H1 (cell line): ENCODE measurements at regions not wholly inside any gene's neighbourhood (a gene's known extent, or its start where the extent isn't known, plus 50 kb on each side); places are given as distances from the start of the nearest gene placed in this dataset.

Experiments used
- ASH2L ChIP-seq: fragments of 200-600, 300-600 bp; sonication (generic); IDR thresholded peaks from one replicate; pipeline ENCODE4 v1.7.1; 2017; ENCODE audit warnings: low read length
- CTCF ChIP-seq, 3 experiments: IDR thresholded peaks; 1 replicate in 2 of 3; 2 replicates in 1 of 3; pipeline versions ENCODE4 v1.5.1 to v1.6.1; 2011; ENCODE audit warnings: low read length in 3 of 3, mild to moderate bottlenecking in 3 of 3, inconsistent platforms in 2 of 3, low read depth in 1 of 3, moderate library complexity in 1 of 3; ENCODE audit not compliant: insufficient read depth in 1 of 3; ENCODE audit errors: control extremely low read depth in 1 of 3
- E2F6 ChIP-seq: IDR thresholded peaks from 2 replicates; pipeline ENCODE4 v1.6.1; 2012; ENCODE audit warnings: inconsistent platforms
- EP300 ChIP-seq, 2 experiments: IDR thresholded peaks; 1 replicate in 1 of 2; 2 replicates in 1 of 2; pipeline ENCODE4 v1.6.1; 2011 to 2012; ENCODE audit warnings: low read depth in 2 of 2, low read length in 2 of 2, mild to moderate bottlenecking in 2 of 2, borderline replicate concordance in 1 of 2, inconsistent platforms in 1 of 2, moderate library complexity in 1 of 2
- FOSL1 ChIP-seq: IDR thresholded peaks from 2 replicates; pipeline ENCODE4 v1.6.1; 2011; ENCODE audit warnings: mild to moderate bottlenecking, low read depth, low read length, moderate library complexity; ENCODE audit not compliant: insufficient read depth
- HDAC6 ChIP-seq: IDR thresholded peaks from one replicate; pipeline ENCODE4 v1.7.1; 2012; ENCODE audit warnings: low read depth, mild to moderate bottlenecking, inconsistent platforms, low read length, moderate library complexity
- POLR2A ChIP-seq, 2 experiments: IDR thresholded peaks; 1 replicate in 1 of 2; 2 replicates in 1 of 2; pipeline ENCODE4 v1.6.1; 2011; ENCODE audit warnings: low read depth in 2 of 2, low read length in 2 of 2, mild to moderate bottlenecking in 2 of 2; ENCODE audit errors: control extremely low read depth in 1 of 2
- SP4 ChIP-seq: IDR thresholded peaks from 2 replicates; pipeline ENCODE4 v1.6.1; 2012; ENCODE audit warnings: low read length, inconsistent platforms
- TBP ChIP-seq: IDR thresholded peaks from 2 replicates; pipeline ENCODE4 v1.6.1; 2011; ENCODE audit warnings: low read depth, low read length, improper control_type of control experiment
- ZNF274 ChIP-seq: IDR thresholded peaks from 2 replicates; pipeline ENCODE4 v1.7.0; 2012; ENCODE audit warnings: low read length, borderline replicate concordance; ENCODE audit errors: extremely low read depth

- TF ChIP-seq E2F6 (no peak), POLR2A (IDR thresholded peaks at IDR 0.05; ENCODE audit: control extremely low read depth in 1 of 2, low read depth in 2 of 2, low read length in 2 of 2) (no peak), ASH2L (no peak), ZNF274 (no peak), HDAC6 (no peak), FOSL1 (no peak), CTCF (IDR thresholded peaks at IDR 0.05; ENCODE audit: control extremely low read depth in 1 of 3, insufficient read depth in 1 of 3, low read depth in 1 of 3, low read length in 3 of 3) (no peak), EP300 (IDR thresholded peaks at IDR 0.05; ENCODE audit: borderline replicate concordance in 1 of 2, low read depth in 2 of 2, low read length in 2 of 2) (no peak), SP4 (no peak), TBP (no peak)
These were observed 108.7 kb upstream of the ZNF678 start for GRCh38 chr1:227454686-227455085.
